HG03159 (cell line): ENCODE measurements at regions not wholly inside any gene's neighbourhood (a gene's known extent, or its start where the extent isn't known, plus 50 kb on each side); places are given as distances from the start of the nearest gene placed in this dataset.

Experiments used
- ATAC-seq: cut with Tn5 transposase; IDR thresholded peaks from one replicate; pipeline ENCODE4 v1.9.1; 2021; ENCODE audit warnings: mild to moderate bottlenecking, moderate library complexity; ENCODE audit not compliant: unreplicated experiment

GRCh38 chr21:27647921-27648320 lies 681.0 kb upstream of the ADAMTS5 start:
- ATAC-seq: no peak

GRCh38 chr21:27647401-27647800 lies 680.5 kb upstream of the ADAMTS5 start:
- no peak for ATAC-seq

- no peak for ATAC-seq
Measured at GRCh38 chr21:27646691-27647090, 679.8 kb upstream of the ADAMTS5 start.

- ATAC-seq: no peak
Measured at GRCh38 chr21:27646056-27646455, 679.2 kb upstream of the ADAMTS5 start.

- no peak for ATAC-seq
Measured at GRCh38 chr21:27645285-27645684, 678.4 kb upstream of the ADAMTS5 start.

- no peak for ATAC-seq
Measured at GRCh38 chr21:27643326-27643725, 676.4 kb upstream of the ADAMTS5 start.

- ATAC-seq: no peak
Measured at GRCh38 chr21:27639286-27639685, 672.4 kb upstream of the ADAMTS5 start.

- ATAC-seq: no peak
Measured at GRCh38 chr21:27636656-27637055, 669.8 kb upstream of the ADAMTS5 start.

- ATAC-seq: no peak
Measured at GRCh38 chr21:27633631-27634030, 666.7 kb upstream of the ADAMTS5 start.

GRCh38 chr21:27631471-27631870 lies 664.6 kb upstream of the ADAMTS5 start:
- no peak for ATAC-seq

- no peak for ATAC-seq
Measured at GRCh38 chr21:27622631-27623030, 655.7 kb upstream of the ADAMTS5 start.

GRCh38 chr21:27614231-27614630 lies 647.3 kb upstream of the ADAMTS5 start:
- no peak for ATAC-seq

GRCh38 chr21:27606422-27606821 lies 639.5 kb upstream of the ADAMTS5 start:
- no peak for ATAC-seq

GRCh38 chr21:27596196-27596595 lies 629.3 kb upstream of the ADAMTS5 start:
- no peak for ATAC-seq

GRCh38 chr21:27595716-27596115 lies 628.8 kb upstream of the ADAMTS5 start:
- no peak for ATAC-seq

GRCh38 chr21:27590271-27590670 lies 623.4 kb upstream of the ADAMTS5 start:
- ATAC-seq: no peak

- no peak for ATAC-seq
Measured at GRCh38 chr21:27589781-27590180, 622.9 kb upstream of the ADAMTS5 start.

GRCh38 chr21:27586986-27587385 lies 620.1 kb upstream of the ADAMTS5 start:
- ATAC-seq: no peak

GRCh38 chr21:27586326-27586725 lies 619.4 kb upstream of the ADAMTS5 start:
- no peak for ATAC-seq

- no peak for ATAC-seq
Measured at GRCh38 chr21:27584256-27584655, 617.4 kb upstream of the ADAMTS5 start.

GRCh38 chr21:27582948-27583430 lies 616.1 kb upstream of the ADAMTS5 start:
- ATAC-seq: no peak

- no peak for ATAC-seq
Measured at GRCh38 chr21:27582246-27582947, 615.5 kb upstream of the ADAMTS5 start.

- no peak for ATAC-seq
Measured at GRCh38 chr21:27581168-27581567, 614.3 kb upstream of the ADAMTS5 start.
